Activated gamma-delta T cell treated with anti-CD3 and anti-CD28 coated beads, Interleukin-2, amount 50 U/mL, for 16 hours (primary cell): ENCODE measurements at regions not wholly inside any gene's neighbourhood (a gene's known extent, or its start where the extent isn't known, plus 50 kb on each side); places are given as distances from the start of the nearest gene placed in this dataset.
"Not testable (repeated sequence)": the region's sequence is repeated elsewhere in the genome, so short reads cannot be mapped to it uniquely, and the experiment has no call there.

Source experiments
- DNase-seq: peaks from one replicate; pipeline ENCODE4 v3.0.0-alpha.2; 2020; ENCODE audit warnings: low read depth

DNA sequence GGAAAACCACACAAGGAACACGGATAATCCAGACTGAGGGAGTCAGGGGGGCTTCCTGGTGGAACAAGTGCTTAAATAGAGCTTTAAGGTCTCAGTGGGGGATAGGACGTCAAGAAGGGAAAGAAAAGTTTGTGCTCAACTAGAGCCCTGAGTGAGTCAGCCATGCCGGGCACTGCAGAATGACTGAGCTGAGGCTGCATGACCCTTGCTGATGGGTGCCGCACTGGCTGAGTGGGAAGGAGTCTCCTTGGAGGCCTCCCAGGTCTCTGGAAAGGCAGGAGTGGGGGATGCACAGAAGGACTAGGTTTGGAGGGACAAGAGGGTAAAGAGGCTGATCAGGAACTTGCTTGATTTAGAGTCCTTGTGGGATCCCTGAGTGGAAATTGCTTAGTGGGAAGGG lies 150.3 kb downstream of the RPLP1 start:
- no peak for DNase-seq

GRCh38 chr15:69603369-69604071 lies 150.9 kb downstream of the RPLP1 start:
- DNase-seq, result no peak

DNA sequence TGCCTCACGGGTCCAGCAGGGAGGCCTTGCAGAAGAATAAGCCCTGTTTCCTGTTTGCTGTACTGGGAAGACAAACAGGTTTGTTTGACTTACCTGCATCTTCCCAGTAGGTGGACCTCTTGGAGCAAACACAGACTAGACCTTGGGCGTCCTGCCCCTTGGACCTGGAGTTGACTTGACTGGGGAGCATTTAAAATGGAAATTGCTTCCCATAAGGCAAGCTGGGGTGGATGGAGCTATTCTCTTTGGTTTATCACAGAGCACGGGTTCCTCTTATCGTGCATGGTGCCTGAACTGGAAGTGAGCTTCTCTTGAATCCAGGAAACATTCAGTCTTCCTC lies 151.4 kb downstream of the RPLP1 start:
- no peak for DNase-seq

- DNase-seq, result no peak
Measured at GRCh38 chr15:69606144-69606543, 153.5 kb downstream of the RPLP1 start.

DNA sequence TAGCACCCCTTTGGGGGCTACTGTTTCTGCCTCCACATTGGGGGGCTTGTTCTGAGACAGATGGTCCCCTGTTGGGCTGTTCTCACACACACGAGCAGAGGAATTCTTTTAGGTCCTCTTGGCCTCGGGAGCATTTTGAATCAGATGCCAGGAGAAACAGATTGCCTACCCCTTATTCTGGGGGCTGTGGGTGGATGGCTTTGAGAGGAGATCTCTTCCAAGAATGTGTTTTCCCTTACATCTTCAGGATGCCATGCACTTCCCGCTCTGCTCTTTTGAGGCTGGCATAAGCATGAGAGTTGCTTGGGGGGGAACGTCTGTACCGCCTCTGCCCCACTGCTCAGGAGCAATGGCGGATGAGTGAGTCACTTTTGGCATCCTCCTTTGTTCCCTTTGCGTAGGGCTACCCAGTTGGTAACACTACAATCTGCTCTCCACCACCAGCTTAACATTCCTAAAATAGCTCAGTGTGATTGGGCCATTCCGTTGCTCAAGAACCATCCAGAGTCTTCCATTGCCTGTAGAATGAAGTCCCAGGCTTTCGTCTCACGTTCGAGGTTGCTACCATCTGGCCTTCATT lies 154.4 kb downstream of the RPLP1 start:
- no peak for DNase-seq

DNA sequence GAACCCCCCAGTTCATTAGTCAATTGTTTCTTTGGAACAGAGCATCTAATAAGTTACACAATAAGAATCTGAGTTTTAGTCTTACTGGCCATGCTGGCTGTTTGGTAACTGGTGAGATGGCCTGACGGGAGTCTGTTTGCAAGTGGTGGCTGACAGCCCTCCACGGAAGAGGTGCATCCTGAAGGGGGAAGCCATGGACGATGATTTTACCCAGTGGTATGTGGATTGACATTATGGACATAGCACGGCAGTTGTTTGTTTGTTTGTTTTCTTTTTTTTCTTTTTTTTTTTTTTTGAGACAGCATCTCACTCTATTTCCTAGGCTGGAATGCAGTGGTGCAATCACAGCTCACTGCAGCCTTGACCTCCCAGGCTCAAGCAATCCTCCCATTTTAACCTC lies 156.0 kb downstream of the RPLP1 start:
- DNase-seq, result no peak

GRCh38 chr15:69609176-69609575 lies 156.6 kb downstream of the RPLP1 start:
- DNase-seq, result no peak

GRCh38 chr15:69609776-69610175 lies 157.2 kb downstream of the RPLP1 start:
- no peak for DNase-seq

GRCh38 chr15:69610277-69610676 lies 157.7 kb downstream of the RPLP1 start:
- DNase-seq, result no peak

- DNase-seq, result no peak
Measured at GRCh38 chr15:69610858-69611257, 158.2 kb downstream of the RPLP1 start.

DNA sequence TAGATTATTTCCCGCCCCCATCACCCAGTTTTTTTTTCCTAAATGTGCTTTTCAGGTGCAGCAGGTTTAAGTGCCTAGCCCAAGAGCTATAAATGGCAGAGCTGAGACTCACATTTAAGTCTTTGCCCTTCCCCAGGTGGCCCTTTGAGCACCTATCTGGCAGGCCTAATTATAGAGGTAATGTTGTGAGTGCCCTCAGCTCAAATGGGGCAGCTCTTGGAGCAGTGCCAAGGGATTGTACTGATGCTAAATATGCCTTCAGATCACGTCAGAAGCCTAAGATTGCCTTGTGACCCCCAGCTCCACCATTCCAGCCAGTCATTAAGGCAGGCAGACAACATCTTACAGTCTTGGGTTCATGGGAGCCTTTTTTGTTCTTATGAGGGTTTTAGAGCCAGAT lies 159.5 kb downstream of the RPLP1 start:
- DNase-seq, result no peak

DNA sequence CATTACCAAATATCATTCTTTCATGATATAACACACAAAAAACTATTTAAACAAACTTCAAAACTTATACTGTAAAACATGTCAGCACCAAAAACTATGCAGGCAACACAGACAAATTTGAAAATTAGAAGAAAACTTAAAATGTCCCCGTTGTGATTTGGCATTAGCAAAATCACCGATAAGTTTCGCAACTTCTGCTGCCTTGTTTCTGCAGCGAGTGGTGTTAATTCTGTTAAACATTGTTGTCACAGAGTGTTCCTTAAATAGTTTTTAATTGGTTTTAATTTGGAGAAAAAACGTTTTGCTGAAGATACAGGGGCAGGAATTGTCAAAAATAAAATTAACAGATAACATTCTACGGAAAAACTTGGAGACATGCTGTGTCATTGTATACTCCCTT lies 160.6 kb downstream of the RPLP1 start:
- DNase-seq, result no peak

- no peak for DNase-seq
Measured at GRCh38 chr15:69613988-69614387, 161.4 kb downstream of the RPLP1 start.

- DNase-seq, result no peak
Measured at GRCh38 chr15:69615736-69616135, 163.1 kb downstream of the RPLP1 start.

GRCh38 chr15:69616558-69616957 lies 163.9 kb downstream of the RPLP1 start:
- DNase-seq, result no peak

DNA sequence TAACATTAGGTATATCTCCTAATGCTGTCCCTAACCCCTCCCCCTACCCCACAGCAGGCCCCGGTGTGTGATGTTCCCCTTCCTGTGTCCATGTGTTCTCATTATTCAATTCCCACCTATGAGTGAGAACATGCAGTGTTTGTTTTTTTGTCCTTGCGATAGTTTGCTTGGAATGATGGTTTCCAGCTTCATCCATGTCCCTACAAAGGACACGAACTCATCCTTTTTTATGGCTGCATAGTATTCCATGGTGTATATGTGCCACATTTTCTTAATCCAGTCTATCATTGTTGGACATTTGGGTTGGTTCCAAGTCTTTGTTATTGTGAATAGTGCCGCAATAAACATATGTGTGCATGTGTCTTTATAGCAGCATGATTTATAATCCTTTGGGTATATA lies 164.5 kb downstream of the RPLP1 start:
- DNase-seq, result not testable (repeated sequence)

GRCh38 chr15:69623392-69624154 lies 171.0 kb downstream of the RPLP1 start:
- DNase-seq, result no peak

GRCh38 chr15:69624155-69624520 lies 171.5 kb downstream of the RPLP1 start:
- DNase-seq, result no peak

- no peak for DNase-seq
Measured at GRCh38 chr15:69624816-69625215, 172.2 kb downstream of the RPLP1 start.

DNA sequence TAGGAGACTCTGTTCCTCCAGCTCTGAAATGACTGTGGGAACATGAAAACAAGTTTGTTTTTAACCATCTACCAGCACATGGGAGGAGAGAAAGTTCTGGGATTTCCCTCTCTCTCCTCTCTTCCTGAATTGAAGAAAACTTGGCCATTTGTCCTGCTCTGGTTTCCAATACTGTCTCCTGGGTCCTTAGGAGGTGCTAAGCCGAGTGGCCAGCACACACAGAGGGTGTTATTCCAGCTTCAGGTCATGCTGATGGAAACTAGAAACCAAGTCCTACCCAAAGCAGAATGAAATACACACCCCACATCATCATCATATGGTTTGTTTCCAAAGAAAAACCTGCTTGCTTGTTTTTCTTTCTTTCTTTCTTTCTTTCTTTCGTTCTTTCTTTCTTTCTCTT lies 172.7 kb downstream of the RPLP1 start:
- DNase-seq, result no peak

DNA sequence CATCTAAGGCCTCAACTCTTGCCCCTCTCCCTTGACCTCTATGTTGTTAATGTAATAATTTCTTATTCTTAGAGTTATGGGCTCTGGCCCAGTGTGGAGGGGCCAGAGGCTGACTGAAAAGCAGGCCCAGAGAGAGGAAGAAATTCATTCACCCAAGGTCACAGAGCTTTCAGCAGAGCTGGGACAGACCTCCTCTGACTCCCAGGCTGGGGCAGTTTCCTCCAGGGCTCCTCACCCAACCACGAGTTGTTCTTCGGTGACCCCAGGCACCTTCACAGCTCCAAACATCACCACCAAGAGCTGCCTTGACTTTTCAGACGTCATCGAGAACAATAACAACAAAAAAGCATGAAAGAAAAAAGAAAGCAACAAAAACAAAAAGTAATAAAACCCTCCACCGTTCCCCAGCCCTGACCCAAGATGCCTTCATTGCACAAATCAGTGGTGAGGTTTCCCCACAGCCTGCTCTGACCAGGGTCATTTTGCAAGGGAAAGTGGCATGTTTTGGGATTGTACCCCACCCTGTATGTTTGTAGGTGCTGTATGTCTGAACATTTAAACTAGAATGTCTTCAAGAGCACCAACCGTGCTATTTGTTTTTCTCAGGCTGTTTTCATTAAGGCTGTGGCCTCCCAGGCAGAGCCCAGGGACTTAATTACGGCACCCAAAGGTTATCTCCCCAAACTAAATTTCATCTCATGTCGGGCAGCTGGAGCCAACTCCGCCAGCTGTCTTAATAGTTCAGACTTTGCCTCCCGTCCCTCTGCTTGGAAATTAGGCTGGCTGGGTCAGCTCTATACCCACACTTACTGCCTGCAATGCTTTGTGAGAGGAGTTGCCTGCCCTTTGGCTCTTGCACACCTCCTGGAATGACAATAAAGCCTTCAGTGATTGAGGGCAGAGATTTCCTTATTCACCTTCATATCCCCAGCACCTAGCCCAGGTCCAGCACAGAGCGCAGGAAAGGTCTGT lies 173.8 kb downstream of the RPLP1 start:
- DNase-seq, result no peak

DNA sequence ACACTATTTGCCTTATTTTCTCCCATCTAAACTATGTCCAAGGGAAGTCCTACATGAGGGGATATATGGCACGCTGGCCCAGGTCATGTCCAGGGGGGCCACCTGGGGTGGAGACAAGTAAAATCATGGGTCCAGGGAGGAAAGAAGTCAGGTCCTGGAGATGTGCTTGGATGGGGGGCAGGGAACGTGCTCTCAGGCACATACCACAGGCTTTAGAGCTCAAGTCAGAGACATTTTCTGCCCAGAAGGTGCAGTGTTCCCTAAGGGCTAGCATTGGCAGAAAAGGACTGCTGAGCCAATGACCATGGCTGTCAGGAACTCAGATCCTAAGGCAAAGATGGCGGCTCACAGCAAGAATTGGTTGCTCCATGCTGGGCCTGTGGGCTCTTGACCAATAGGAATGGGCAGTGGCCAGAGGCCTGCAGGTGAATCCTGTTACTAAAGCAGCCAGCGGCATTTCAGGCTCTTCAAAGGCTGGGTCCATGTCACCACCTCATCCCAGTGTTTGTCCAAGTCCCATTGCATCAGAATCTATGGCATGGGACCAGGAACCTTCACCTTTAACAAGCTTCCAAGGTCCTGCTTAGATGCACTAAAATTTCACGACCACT lies 175.0 kb downstream of the RPLP1 start:
- no peak for DNase-seq
